T-cell (primary cell): ENCODE measurements at regions not wholly inside any gene's neighbourhood (a gene's known extent, or its start where the extent isn't known, plus 50 kb on each side); places are given as distances from the start of the nearest gene placed in this dataset.

Source experiments
- ATAC-seq, 4 experiments: fragments of 200-7000 bp in 3 of 4; fragments of 150-1000 bp in 1 of 4; cut with Tn5 transposase; replicated peaks in 1 of 4; 1 replicate in 3 of 4; 2 replicates in 1 of 4; pipeline ENCODE4 v1.10.0; 2021; ENCODE audit warnings: moderate library complexity in 3 of 4, mild to moderate bottlenecking in 2 of 4, moderate number of reproducible peaks in 1 of 4
- CTCF ChIA-PET, 2 donors: fragments of 300-600 bp; sonication (Branson Sonifier 250); formaldehyde crosslinking; loops; one replicate each; lab custom pipeline; 2022; ENCODE audit warnings: antibody characterized with exemption in 2 of 2; lab: Charles Lee
- POLR2A ChIA-PET, 2 donors: fragments of 300-600 bp; sonication (Branson Sonifier 250); formaldehyde crosslinking; loops; one replicate each; lab custom pipeline; 2022; ENCODE audit warnings: antibody characterized with exemption in 2 of 2; lab: Charles Lee
- DNase-seq, 35 experiments: peaks; one replicate each; pipeline versions ENCODE4 v3.0.0 to v3.0.0-alpha.2; 2013 to 2023
- H3K27ac ChIP-seq: one replicate; pipeline ENCODE4 v1.5.1; 2013; ENCODE audit warnings: low read length
- H3K27me3 ChIP-seq, 2 experiments: replicated peaks in 1 of 2; 1 replicate in 1 of 2; 2 replicates in 1 of 2; pipeline versions ENCODE4 v1.6.1 to v1.7.0; 2013; ENCODE audit warnings: low read length in 1 of 2, mixed read lengths in 1 of 2; ENCODE audit not compliant: control insufficient read depth in 2 of 2, insufficient read depth in 2 of 2; ENCODE audit errors: extremely low read depth in 1 of 2
- H3K36me3 ChIP-seq, 2 donors: 1 replicate in 1 of 2; 2 replicates in 1 of 2; pipeline versions ENCODE4 v1.6.1 to v1.7.0; 2013; ENCODE audit warnings: low read length in 1 of 2; ENCODE audit not compliant: control insufficient read depth in 2 of 2, insufficient read depth in 1 of 2; ENCODE audit errors: extremely low read depth in 1 of 2
- H3K4me1 ChIP-seq, 2 experiments: 1 replicate in 1 of 2; 2 replicates in 1 of 2; pipeline versions ENCODE4 v1.6.1 to v1.7.0; 2013; ENCODE audit warnings: low read length in 2 of 2, mixed read lengths in 1 of 2; ENCODE audit not compliant: insufficient read depth in 2 of 2, control insufficient read depth in 1 of 2; ENCODE audit errors: extremely low read depth in 1 of 2
- H3K4me3 ChIP-seq, 2 donors: 1 replicate in 1 of 2; 2 replicates in 1 of 2; pipeline versions ENCODE4 v1.5.1 to v1.7.0; 2013; ENCODE audit warnings: mild to moderate bottlenecking in 2 of 2, low read length in 1 of 2, moderate library complexity in 1 of 2; ENCODE audit not compliant: control insufficient read depth in 1 of 2; ENCODE audit errors: extremely low read depth in 1 of 2
- H3K9me3 ChIP-seq: 2 replicates; pipeline ENCODE4 v1.7.0; 2013
- H3K27ac Mint-ChIP-seq, 2 donors: one replicate each; pipeline ENCODE4 v1.8.0; 2020 to 2021; ENCODE audit warnings: mild to moderate bottlenecking in 2 of 2, mixed read lengths in 2 of 2
- H3K27me3 Mint-ChIP-seq, 2 donors: one replicate each; pipeline ENCODE4 v1.8.0; 2021 to 2022; ENCODE audit warnings: mixed read lengths in 2 of 2
- H3K36me3 Mint-ChIP-seq: one replicate; pipeline ENCODE4 v1.8.0; 2021; ENCODE audit warnings: mixed read lengths
- H3K4me1 Mint-ChIP-seq, 3 donors: one replicate each; pipeline ENCODE4 v1.8.0; 2020 to 2022; ENCODE audit warnings: mixed read lengths in 3 of 3, mild to moderate bottlenecking in 1 of 3
- H3K4me3 Mint-ChIP-seq, 3 donors: one replicate each; pipeline ENCODE4 v1.8.0; 2020 to 2022; ENCODE audit warnings: mild to moderate bottlenecking in 3 of 3, mixed read lengths in 3 of 3, moderate library complexity in 3 of 3
- H3K9me3 Mint-ChIP-seq, 3 donors: one replicate each; pipeline ENCODE4 v1.8.0; 2020 to 2022; ENCODE audit warnings: mixed read lengths in 3 of 3
- WGBS: methylation state at CpG from one replicate; pipeline ENCODE4 v1.1.5; 2013; ENCODE audit warnings: missing lambda C conversion rate; ENCODE audit not compliant: insufficient coverage; 5-methylcytosine and 5-hydroxymethylcytosine counted together

- no peaks in the 10 kb centered on the region for H3K27me3 Mint-ChIP-seq
- no peaks in the 10 kb centered on the region for H3K36me3 Mint-ChIP-seq
- no peak overlapping the region for H3K27ac Mint-ChIP-seq
- Histone ChIP-seq H3K36me3 (no peaks in the 10 kb centered on the region), H3K4me1 (no peaks in the 10 kb centered on the region), H3K9me3 (no peaks in the 10 kb centered on the region), H3K27me3 (no peaks in the 10 kb centered on the region), H3K4me3 (no peak overlapping the region), H3K27ac (no peak overlapping the region)
- DNase-seq (no peak), ATAC-seq (no peak)
- peaks cover 11 to 18% (median 12%) of the 10 kb centered on the region in 3 donors for H3K9me3 Mint-ChIP-seq
- H3K4me3 Mint-ChIP-seq: no peak overlapping the region
- no peaks in the 10 kb centered on the region for H3K4me1 Mint-ChIP-seq
- ChIA-PET POLR2A (no interaction called here), CTCF (no interaction called here)
- WGBS: no CpG with 5 or more reads among the region's 1 CpG
Measured at GRCh38 chr2:140117386-140117785, 1337.2 kb upstream of the NXPH2 start.

- no peak for ATAC-seq
- POLR2A ChIA-PET: no interaction called here
Measured at GRCh38 chr2:140108706-140109475, 1328.7 kb upstream of the NXPH2 start.

GRCh38 chr2:140091926-140092325 is 1311.7 kb upstream of the NXPH2 start:
- no CpG with 5 or more reads among the region's 1 CpG for WGBS
- ChIA-PET POLR2A (no interaction called here), CTCF (interaction anchor here in 1 of 2 donors (0.7 kb wide), 1 partner anchor 106 kb away, joined by 3 read pairs; no protein-coding TSS in a partner anchor)
- no peak overlapping the region for H3K27ac Mint-ChIP-seq
- no peak for ATAC-seq
- Histone ChIP-seq H3K27me3 (no peaks in the 10 kb centered on the region), H3K4me3 (no peak overlapping the region), H3K36me3 (no peaks in the 10 kb centered on the region), H3K4me1 (no peaks in the 10 kb centered on the region), H3K9me3 (no peaks in the 10 kb centered on the region), H3K27ac (no peak overlapping the region)
- H3K36me3 Mint-ChIP-seq: no peaks in the 10 kb centered on the region
- DNase-seq: no peak
- no peaks in the 10 kb centered on the region for H3K27me3 Mint-ChIP-seq
- H3K4me3 Mint-ChIP-seq: no peak overlapping the region
- peaks cover 10 to 39% (median 13%) of the 10 kb centered on the region in 3 donors for H3K9me3 Mint-ChIP-seq
- H3K4me1 Mint-ChIP-seq: no peaks in the 10 kb centered on the region

More at GRCh38 chr2:140108706-140109475, 1328.7 kb upstream of the NXPH2 start:
- 88% methylated on average over 2 of the region's 5 CpGs for WGBS
- H3K4me1 ChIP-seq: no peaks in the 10 kb centered on the region
- H3K36me3 Mint-ChIP-seq: no peaks in the 10 kb centered on the region
- H3K9me3 ChIP-seq: no peaks in the 10 kb centered on the region
- H3K27ac ChIP-seq: no peak overlapping the region
- no peaks in the 10 kb centered on the region for H3K36me3 ChIP-seq
- no peak for DNase-seq
- H3K27me3 Mint-ChIP-seq: no peaks in the 10 kb centered on the region
- H3K4me3 ChIP-seq: no peak overlapping the region
- no peak overlapping the region for H3K4me3 Mint-ChIP-seq
- no peaks in the 10 kb centered on the region for H3K4me1 Mint-ChIP-seq
- H3K9me3 Mint-ChIP-seq: peaks cover 10 to 21% (median 10%) of the 10 kb centered on the region in 3 donors
- no peak overlapping the region for H3K27ac Mint-ChIP-seq
- CTCF ChIA-PET: no interaction called here
- no peaks in the 10 kb centered on the region for H3K27me3 ChIP-seq

GRCh38 chr2:140086964-140087363 is 1306.8 kb upstream of the NXPH2 start:
- Histone ChIP-seq H3K36me3 (no peaks in the 10 kb centered on the region), H3K4me3 (no peak overlapping the region), H3K27me3 (no peaks in the 10 kb centered on the region), H3K27ac (no peak overlapping the region), H3K9me3 (no peaks in the 10 kb centered on the region), H3K4me1 (no peaks in the 10 kb centered on the region)
- H3K36me3 Mint-ChIP-seq: no peaks in the 10 kb centered on the region
- H3K9me3 Mint-ChIP-seq: peaks cover 14 to 35% (median 23%) of the 10 kb centered on the region in 3 donors
- DNase-seq: no peak
- no peak overlapping the region for H3K27ac Mint-ChIP-seq
- H3K27me3 Mint-ChIP-seq: no peaks in the 10 kb centered on the region
- H3K4me3 Mint-ChIP-seq: no peak overlapping the region
- H3K4me1 Mint-ChIP-seq: no peaks in the 10 kb centered on the region
- ChIA-PET CTCF (no interaction called here), POLR2A (no interaction called here)
- ATAC-seq: no peak
- no CpG with 5 or more reads among the region's 1 CpG for WGBS

GRCh38 chr2:140085674-140086073 is 1305.5 kb upstream of the NXPH2 start:
- H3K36me3 ChIP-seq: no peaks in the 10 kb centered on the region
- no peaks in the 10 kb centered on the region for H3K4me1 ChIP-seq
- no peaks in the 10 kb centered on the region for H3K4me1 Mint-ChIP-seq
- H3K27me3 ChIP-seq: no peaks in the 10 kb centered on the region
- DNase-seq (no peak), ATAC-seq (no peak)
- H3K36me3 Mint-ChIP-seq: no peaks in the 10 kb centered on the region
- H3K4me3 Mint-ChIP-seq: no peak overlapping the region
- H3K27ac ChIP-seq: no peak overlapping the region
- ChIA-PET CTCF (no interaction called here), POLR2A (no interaction called here)
- H3K27me3 Mint-ChIP-seq: no peaks in the 10 kb centered on the region
- no peaks in the 10 kb centered on the region for H3K9me3 ChIP-seq
- no peak overlapping the region for H3K27ac Mint-ChIP-seq
- H3K4me3 ChIP-seq: no peak overlapping the region
- H3K9me3 Mint-ChIP-seq: peaks cover 10 to 32% (median 25%) of the 10 kb centered on the region in 3 donors

- no peak for DNase-seq
- no peaks in the 10 kb centered on the region for H3K4me1 Mint-ChIP-seq
- H3K4me3 ChIP-seq: no peak overlapping the region
- no peaks in the 10 kb centered on the region for H3K36me3 ChIP-seq
- no peaks in the 10 kb centered on the region for H3K4me1 ChIP-seq
- ChIA-PET POLR2A (interaction anchor here in 1 of 2 donors (0.6 to 0.7 kb wide), 2 partner anchors 88 to 137 kb away, joined by 3 to 4 read pairs; no protein-coding TSS in a partner anchor), CTCF (no interaction called here)
- H3K27me3 ChIP-seq: no peaks in the 10 kb centered on the region
- no peak overlapping the region for H3K27ac ChIP-seq
- H3K9me3 Mint-ChIP-seq: peaks cover 3 to 19% (median 13%) of the 10 kb centered on the region in 3 donors
- H3K9me3 ChIP-seq: no peaks in the 10 kb centered on the region
- ATAC-seq: no peak
- no peaks in the 10 kb centered on the region for H3K36me3 Mint-ChIP-seq
- no peaks in the 10 kb centered on the region for H3K27me3 Mint-ChIP-seq
- H3K4me3 Mint-ChIP-seq: no peak overlapping the region
- no peak overlapping the region for H3K27ac Mint-ChIP-seq
Measured at GRCh38 chr2:140079038-140079437, 1298.8 kb upstream of the NXPH2 start.
